ENCODE measurements at regions not wholly inside any gene's neighbourhood (a gene's known extent, or its start where the extent isn't known, plus 50 kb on each side); places are given as distances from the start of the nearest gene placed in this dataset.

- TF ChIP-seq, protein P1, sequence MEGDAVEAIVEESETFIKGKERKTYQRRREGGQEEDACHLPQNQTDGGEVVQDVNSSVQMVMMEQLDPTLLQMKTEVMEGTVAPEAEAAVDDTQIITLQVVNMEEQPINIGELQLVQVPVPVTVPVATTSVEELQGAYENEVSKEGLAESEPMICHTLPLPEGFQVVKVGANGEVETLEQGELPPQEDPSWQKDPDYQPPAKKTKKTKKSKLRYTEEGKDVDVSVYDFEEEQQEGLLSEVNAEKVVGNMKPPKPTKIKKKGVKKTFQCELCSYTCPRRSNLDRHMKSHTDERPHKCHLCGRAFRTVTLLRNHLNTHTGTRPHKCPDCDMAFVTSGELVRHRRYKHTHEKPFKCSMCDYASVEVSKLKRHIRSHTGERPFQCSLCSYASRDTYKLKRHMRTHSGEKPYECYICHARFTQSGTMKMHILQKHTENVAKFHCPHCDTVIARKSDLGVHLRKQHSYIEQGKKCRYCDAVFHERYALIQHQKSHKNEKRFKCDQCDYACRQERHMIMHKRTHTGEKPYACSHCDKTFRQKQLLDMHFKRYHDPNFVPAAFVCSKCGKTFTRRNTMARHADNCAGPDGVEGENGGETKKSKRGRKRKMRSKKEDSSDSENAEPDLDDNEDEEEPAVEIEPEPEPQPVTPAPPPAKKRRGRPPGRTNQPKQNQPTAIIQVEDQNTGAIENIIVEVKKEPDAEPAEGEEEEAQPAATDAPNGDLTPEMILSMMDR (conservative IDR thresholded peaks at IDR 0.05; ENCODE audit: low read length), result no peak
- TF ChIP-seq EZH2phosphoT487 (IDR thresholded peaks at IDR 0.05; ENCODE audit: borderline replicate concordance, low read depth, low read length), result no peak
Observed at GRCh38 chr10:105597312-105597711, 956.2 kb downstream of the SORCS3 start.
